Limb (tissue), 2 donors: ENCODE measurements at regions not wholly inside any gene's neighbourhood (a gene's known extent, or its start where the extent isn't known, plus 50 kb on each side); places are given as distances from the start of the nearest gene placed in this dataset.
"Not testable (repeated sequence)": the region's sequence is repeated elsewhere in the genome, so short reads cannot be mapped to it uniquely, and the experiment has no call there.

Source experiments
- DNase-seq, 2 donors: peaks; one replicate each; pipeline ENCODE4 v3.0.0-alpha.2; 2016; ENCODE audit errors: extremely low spot score in 2 of 2

- no peak for DNase-seq
These were observed 53.8 kb upstream of the ADAMTS18 start for GRCh38 chr16:77488652-77489051.

- DNase-seq = no peak
These were observed 56.3 kb upstream of the ADAMTS18 start for GRCh38 chr16:77491091-77491490.

- no peak for DNase-seq
These were observed 62.1 kb upstream of the ADAMTS18 start for GRCh38 chr16:77496934-77497333.

- peak; percentile 24 to 36 for DNase-seq
These were observed 64.8 kb upstream of the ADAMTS18 start for GRCh38 chr16:77499373-77500285.

- no peak for DNase-seq
These were observed 65.4 kb upstream of the ADAMTS18 start for GRCh38 chr16:77500286-77500598.

GRCh38 chr16:77500934-77501664 is 66.3 kb upstream of the ADAMTS18 start:
- no peak for DNase-seq

- no peak for DNase-seq
These were observed 67.6 kb upstream of the ADAMTS18 start for GRCh38 chr16:77502448-77502847.

GRCh38 chr16:77506492-77506891 is 71.7 kb upstream of the ADAMTS18 start:
- not testable (repeated sequence) for DNase-seq

- DNase-seq = no peak
These were observed 74.2 kb upstream of the ADAMTS18 start for GRCh38 chr16:77509051-77509450.

- no peak for DNase-seq
These were observed 75.0 kb upstream of the ADAMTS18 start for GRCh38 chr16:77509796-77510195.

- DNase-seq = no peak
These were observed 76.2 kb upstream of the ADAMTS18 start for GRCh38 chr16:77511053-77511452.

GRCh38 chr16:77514500-77515220 is 79.8 kb upstream of the ADAMTS18 start:
- DNase-seq = peak in 1 of 2 donors; percentile 10

- DNase-seq = not testable (repeated sequence)
These were observed 90.4 kb upstream of the ADAMTS18 start for GRCh38 chr16:77525226-77525625.

GRCh38 chr16:77531752-77532151 is 96.9 kb upstream of the ADAMTS18 start:
- no peak for DNase-seq

- DNase-seq = no peak
These were observed 102.0 kb upstream of the ADAMTS18 start for GRCh38 chr16:77536809-77537208.

- no peak for DNase-seq
These were observed 104.7 kb upstream of the ADAMTS18 start for GRCh38 chr16:77539421-77540034.

- DNase-seq = no peak
These were observed 105.8 kb upstream of the ADAMTS18 start for GRCh38 chr16:77540646-77541045.

GRCh38 chr16:77541165-77541564 is 106.3 kb upstream of the ADAMTS18 start:
- no peak for DNase-seq

- no peak for DNase-seq
These were observed 113.3 kb upstream of the ADAMTS18 start for GRCh38 chr16:77548151-77548550.

- no peak for DNase-seq
These were observed 113.9 kb upstream of the ADAMTS18 start for GRCh38 chr16:77548766-77549165.

- no peak for DNase-seq
These were observed 115.0 kb upstream of the ADAMTS18 start for GRCh38 chr16:77549876-77550275.

- no peak for DNase-seq
These were observed 116.5 kb upstream of the ADAMTS18 start for GRCh38 chr16:77551357-77551756.
